ENCODE measurements at regions not wholly inside any gene's neighbourhood (a gene's known extent, or its start where the extent isn't known, plus 50 kb on each side); places are given as distances from the start of the nearest gene placed in this dataset.

GRCh38 chrX:137342969-137343368, 223.0 kb upstream of the ZIC3 start:
- TF ChIP-seq CTCF (conservative IDR thresholded peaks at IDR 0.05 in 1 of 2, IDR thresholded peaks at IDR 0.05 in 1 of 2; ENCODE audit: low read depth in 1 of 2, low read length in 2 of 2) (no peak), EZH2 (IDR thresholded peaks at IDR 0.05; ENCODE audit: low read length, missing control alignments) (no peak)
